ENCODE measurements at regions not wholly inside any gene's neighbourhood (a gene's known extent, or its start where the extent isn't known, plus 50 kb on each side); places are given as distances from the start of the nearest gene placed in this dataset.

GRCh38 chr7:131039355-131039762 is 288.3 kb upstream of the MKLN1 start:
- Histone ChIP-seq H3K27ac (ENCODE audit: low read depth, low read length) (peak overlapping the region; percentile 65), H3K9ac (ENCODE audit: low read length) (peak overlapping the region; percentile 43), H4K20me1 (ENCODE audit: insufficient read depth) (no peaks in the 10 kb centered on the region), H3K9me2 (ENCODE audit: insufficient read depth) (no peaks in the 10 kb centered on the region), H3K27me3 (ENCODE audit: insufficient read depth, low read length) (no peaks in the 10 kb centered on the region), H3K36me3 (ENCODE audit: control insufficient read depth in 1 of 2, insufficient read depth in 2 of 2, low read length in 2 of 2) (no peaks in the 10 kb centered on the region), H3K4me1 (ENCODE audit: control insufficient read depth in 1 of 2, insufficient read depth in 2 of 2, low read length in 2 of 2) (peaks cover 56 to 67% of the 10 kb centered on the region in 2 experiments), H3K9me3 (ENCODE audit: control insufficient read depth in 1 of 2, insufficient read depth in 1 of 2, low read depth in 1 of 2, low read length in 2 of 2) (no peaks in the 10 kb centered on the region), H3K4me2 (ENCODE audit: low read length) (peak overlapping the region; percentile 7; the same call in 1 of the 2 replicates), H3K4me3 (replicated peaks in 1 of 2; ENCODE audit: low read depth in 1 of 2, low read length in 2 of 2) (no peak overlapping the region), H2AFZ (ENCODE audit: low read depth, low read length, poor library complexity, severe bottlenecking) (no peak overlapping the region), H3K79me2 (ENCODE audit: insufficient read depth, low read length) (peaks cover 49% of the 10 kb centered on the region)
- no peak for ATAC-seq
- POLR2A ChIA-PET = interaction anchor here (1.4 kb wide), 1 partner anchor 142 kb away, joined by 4 read pairs; no protein-coding TSS in a partner anchor
- TF ChIP-seq POLR2AphosphoS5 (IDR thresholded peaks at IDR 0.05; ENCODE audit: low read depth, low read length) (no peak), EZH2 (IDR thresholded peaks at IDR 0.05) (no peak)
- intact Hi-C loops (cut with micrococcal nuclease) = no loop called here
- RAD21 ChIA-PET (ENCODE audit: low non-redundant PET in 1 of 2, low total read pairs in 2 of 2, uncharacterized antibody in 2 of 2, unreplicated experiment in 2 of 2) = no interaction called here
- CTCF ChIA-PET = interaction anchor here (0.6 to 3.0 kb wide), 10 partner anchors 31 to 165 kb away, joined by 3 to 26 read pairs (median 5); no protein-coding TSS in a partner anchor
- DNase-seq (ENCODE audit: low read depth, low spot score) = no peak
- BruUV-seq (replicated peaks) = TSS peak; percentile 14

GRCh38 chr7:131039836-131040235 is 287.8 kb upstream of the MKLN1 start:
- H3K9me3 ChIP-seq (ENCODE audit: control insufficient read depth in 1 of 2, insufficient read depth in 1 of 2, low read depth in 1 of 2, low read length in 2 of 2) = no peaks in the 10 kb centered on the region
- no peak overlapping the region for H2AFZ ChIP-seq (ENCODE audit: low read depth, low read length, poor library complexity, severe bottlenecking)
- peak overlapping the region; percentile 39; the same call in 1 of the 2 replicates for H3K4me2 ChIP-seq (ENCODE audit: low read length)
- TF ChIP-seq SP1 (IDR thresholded peaks at IDR 0.05; ENCODE audit: low read depth) = no peak
- no peak for TF ChIP-seq REST (IDR thresholded peaks at IDR 0.05; ENCODE audit: low read depth)
- 0 out of 2 replicates have a peak, but pooled peaks have one; percentile 18 for TF ChIP-seq FOSL1 (IDR thresholded peaks at IDR 0.05; ENCODE audit: low read depth)
- TF ChIP-seq ZFX (IDR thresholded peaks at IDR 0.05) = no peak
- no peak for TF ChIP-seq ELF1 (IDR thresholded peaks at IDR 0.05; ENCODE audit: borderline replicate concordance, low read depth)
- no peak for TF ChIP-seq YY1 (IDR thresholded peaks at IDR 0.05; ENCODE audit: extremely low read depth, insufficient replicate concordance, low read depth, low read length)
- ChIA-PET POLR2A (interaction anchor here (1.2 to 1.5 kb wide), 3 partner anchors 79 to 143 kb away, joined by 4 to 7 read pairs (median 5); no protein-coding TSS in a partner anchor), CTCF (interaction anchor here (0.6 to 3.0 kb wide), 14 partner anchors 11 to 924 kb away, joined by 3 to 26 read pairs (median 4); no protein-coding TSS in a partner anchor), RAD21 (ENCODE audit: low non-redundant PET in 1 of 2, low total read pairs in 2 of 2, uncharacterized antibody in 2 of 2, unreplicated experiment in 2 of 2) (interaction anchor here (0.8 to 1.4 kb wide), 3 partner anchors 57 to 166 kb away, joined by 3 read pairs; no protein-coding TSS in a partner anchor)
- H3K9ac ChIP-seq (ENCODE audit: low read length) = peak overlapping the region; percentile 43
- DNase-seq (ENCODE audit: low read depth, low spot score) (no peak), ATAC-seq (no peak)
- no peak overlapping the region for H3K4me3 ChIP-seq (replicated peaks in 1 of 2; ENCODE audit: low read depth in 1 of 2, low read length in 2 of 2)
- H3K36me3 ChIP-seq (ENCODE audit: control insufficient read depth in 1 of 2, insufficient read depth in 2 of 2, low read length in 2 of 2) = no peaks in the 10 kb centered on the region
- H3K27me3 ChIP-seq (ENCODE audit: insufficient read depth, low read length) = no peaks in the 10 kb centered on the region
- no TSS peak for BruUV-seq (replicated peaks)
- intact Hi-C loops (cut with micrococcal nuclease) = loop anchor here (1.0 to 2.0 kb wide), 3 partner anchors 58 to 165 kb away; no protein-coding TSS in a partner anchor
- H3K79me2 ChIP-seq (ENCODE audit: insufficient read depth, low read length) = peaks cover 49% of the 10 kb centered on the region
- peaks cover 56 to 65% of the 10 kb centered on the region in 2 experiments for H3K4me1 ChIP-seq (ENCODE audit: control insufficient read depth in 1 of 2, insufficient read depth in 2 of 2, low read length in 2 of 2)
- H3K9me2 ChIP-seq (ENCODE audit: insufficient read depth) = no peaks in the 10 kb centered on the region
- H4K20me1 ChIP-seq (ENCODE audit: insufficient read depth) = no peaks in the 10 kb centered on the region
- H3K27ac ChIP-seq (ENCODE audit: low read depth, low read length) = peak overlapping the region; percentile 65; the same call in 1 of the 2 replicates
